ENCODE measurements at regions not wholly inside any gene's neighbourhood (a gene's known extent, or its start where the extent isn't known, plus 50 kb on each side); places are given as distances from the start of the nearest gene placed in this dataset.

GRCh38 chr10:88147000-88147798 lies 283.8 kb downstream of the PTEN start:
- Mint-ChIP-seq H3K4me1 (peaks cover 4% of the 10 kb centered on the region), H3K27me3 (ENCODE audit: insufficient read depth, low read depth) (no peaks in the 10 kb centered on the region), H3K27ac (no peak overlapping the region), H3K9me3 (no peaks in the 10 kb centered on the region), H3K36me3 (no peaks in the 10 kb centered on the region), H3K4me3 (no peak overlapping the region)
- Histone ChIP-seq H3K4me2 (no peak overlapping the region), H3K36me3 (no peaks in the 10 kb centered on the region), H2AFZ (replicated peaks) (no peak overlapping the region), H3K27ac (no peak overlapping the region), H3F3A (ENCODE audit: low read depth) (no peaks in the 10 kb centered on the region), H3K79me2 (ENCODE audit: low read depth) (no peaks in the 10 kb centered on the region), H3K9me3 (ENCODE audit: low read depth) (no peaks in the 10 kb centered on the region), H3K4me1 (no peaks in the 10 kb centered on the region), H3K27me3 (no peaks in the 10 kb centered on the region), H4K20me1 (ENCODE audit: low read depth) (no peaks in the 10 kb centered on the region), H3K4me3 (no peak overlapping the region), H3K9ac (no peak overlapping the region)
- DNase-seq (ENCODE audit: low spot score) = no peak
- no peak for TF ChIP-seq CTCF (IDR thresholded peaks at IDR 0.05)
- no peak for TF ChIP-seq EZH2 (IDR thresholded peaks at IDR 0.05)
- no peak for TF ChIP-seq EZH2phosphoT487 (IDR thresholded peaks at IDR 0.05)

GRCh38 chr10:88149906-88150305 lies 286.5 kb downstream of the PTEN start:
- peaks cover 2% of the 10 kb centered on the region for H3K27me3 Mint-ChIP-seq (ENCODE audit: insufficient read depth, low read depth)
- H2AFZ ChIP-seq (replicated peaks) = no peak overlapping the region

GRCh38 chr10:88150339-88150738 lies 286.9 kb downstream of the PTEN start:
- no peaks in the 10 kb centered on the region for H3K27me3 ChIP-seq
- Mint-ChIP-seq H3K4me1 (peaks cover 4% of the 10 kb centered on the region), H3K4me3 (no peak overlapping the region), H3K27ac (no peak overlapping the region), H3K9me3 (no peaks in the 10 kb centered on the region), H3K27me3 (ENCODE audit: insufficient read depth, low read depth) (peaks cover 2% of the 10 kb centered on the region), H3K36me3 (no peaks in the 10 kb centered on the region)
- no peaks in the 10 kb centered on the region for H3K9me3 ChIP-seq (ENCODE audit: low read depth)
- no peak overlapping the region for H3K27ac ChIP-seq
- TF ChIP-seq EZH2 (IDR thresholded peaks at IDR 0.05) (no peak), CTCF (IDR thresholded peaks at IDR 0.05) (no peak)
- no peaks in the 10 kb centered on the region for H3K36me3 ChIP-seq
- H2AFZ ChIP-seq (replicated peaks) = no peak overlapping the region
- no peaks in the 10 kb centered on the region for H3F3A ChIP-seq (ENCODE audit: low read depth)
- no peak overlapping the region for H3K4me2 ChIP-seq
- H3K4me1 ChIP-seq = no peaks in the 10 kb centered on the region
- no peaks in the 10 kb centered on the region for H3K79me2 ChIP-seq (ENCODE audit: low read depth)
- no peak overlapping the region for H3K4me3 ChIP-seq
- H4K20me1 ChIP-seq (ENCODE audit: low read depth) = no peaks in the 10 kb centered on the region
- H3K9ac ChIP-seq = no peak overlapping the region
- no peak for DNase-seq (ENCODE audit: low spot score)

More at GRCh38 chr10:88149906-88150305, 286.5 kb downstream of the PTEN start:
- no peaks in the 10 kb centered on the region for H3K36me3 Mint-ChIP-seq
- TF ChIP-seq CTCF (IDR thresholded peaks at IDR 0.05) (no peak), EZH2phosphoT487 (IDR thresholded peaks at IDR 0.05) (no peak), EZH2 (IDR thresholded peaks at IDR 0.05) (no peak)
- H3K9me3 Mint-ChIP-seq = no peaks in the 10 kb centered on the region
- Histone ChIP-seq H3K9ac (no peak overlapping the region), H3K79me2 (ENCODE audit: low read depth) (no peaks in the 10 kb centered on the region), H3K4me2 (no peak overlapping the region), H3F3A (ENCODE audit: low read depth) (no peaks in the 10 kb centered on the region), H3K4me1 (no peaks in the 10 kb centered on the region), H3K36me3 (no peaks in the 10 kb centered on the region), H3K4me3 (no peak overlapping the region), H3K27ac (no peak overlapping the region), H3K9me3 (ENCODE audit: low read depth) (no peaks in the 10 kb centered on the region), H3K27me3 (no peaks in the 10 kb centered on the region), H4K20me1 (ENCODE audit: low read depth) (no peaks in the 10 kb centered on the region)
- H3K4me3 Mint-ChIP-seq = no peak overlapping the region
- DNase-seq (ENCODE audit: low spot score) = no peak
- peaks cover 4% of the 10 kb centered on the region for H3K4me1 Mint-ChIP-seq
- H3K27ac Mint-ChIP-seq = no peak overlapping the region

Data from neural progenitor cell (in vitro differentiated cells).